HG03460 (cell line): ENCODE measurements at regions not wholly inside any gene's neighbourhood (a gene's known extent, or its start where the extent isn't known, plus 50 kb on each side); places are given as distances from the start of the nearest gene placed in this dataset.
"Not testable (repeated sequence)": the region's sequence is repeated elsewhere in the genome, so short reads cannot be mapped to it uniquely, and the experiment has no call there.

Experiments
- ATAC-seq: cut with Tn5 transposase; IDR thresholded peaks from one replicate; pipeline ENCODE4 v1.9.1; 2021; ENCODE audit not compliant: unreplicated experiment

DNA sequence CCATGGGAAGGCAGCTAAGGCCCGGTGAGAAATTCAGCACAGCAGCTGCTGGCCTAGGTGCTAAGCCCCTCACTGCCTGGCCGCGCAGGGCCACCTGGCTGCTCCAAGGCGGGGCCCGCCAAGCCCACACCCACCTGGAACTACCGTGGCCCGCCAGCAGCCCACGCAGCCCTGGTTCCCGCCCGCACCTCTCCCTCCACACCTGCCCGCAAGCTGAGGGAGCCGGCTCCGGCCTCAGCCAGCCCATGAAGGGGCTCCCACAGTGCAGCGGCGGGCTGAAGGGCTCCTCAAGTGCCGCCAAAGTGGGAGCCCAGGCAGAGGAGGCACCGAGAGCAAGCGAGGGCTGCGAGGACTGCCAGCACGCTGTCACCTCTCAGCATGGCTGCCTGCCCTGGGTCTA is 146.9 kb upstream of the APOOL start:
- ATAC-seq = not testable (repeated sequence)

DNA sequence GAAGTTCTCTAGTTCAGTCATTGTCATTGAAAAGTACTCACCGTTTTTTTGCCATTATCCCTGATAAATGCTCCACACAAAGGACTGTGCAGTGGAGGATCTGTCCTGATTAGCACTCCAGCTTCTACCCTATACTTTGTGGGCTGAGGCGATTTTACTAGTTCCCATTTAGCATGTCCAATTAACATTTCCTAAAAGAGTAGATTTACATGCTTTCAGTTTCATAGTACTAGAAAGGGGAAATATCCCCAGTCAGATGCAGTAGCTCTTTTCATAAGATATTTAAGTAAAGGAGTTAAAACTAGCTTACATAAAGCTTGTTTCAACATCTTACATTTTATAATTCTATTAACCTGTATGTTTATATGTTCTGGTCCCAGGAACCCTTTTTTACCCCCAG is 144.9 kb upstream of the APOOL start:
- not testable (repeated sequence) for ATAC-seq

DNA sequence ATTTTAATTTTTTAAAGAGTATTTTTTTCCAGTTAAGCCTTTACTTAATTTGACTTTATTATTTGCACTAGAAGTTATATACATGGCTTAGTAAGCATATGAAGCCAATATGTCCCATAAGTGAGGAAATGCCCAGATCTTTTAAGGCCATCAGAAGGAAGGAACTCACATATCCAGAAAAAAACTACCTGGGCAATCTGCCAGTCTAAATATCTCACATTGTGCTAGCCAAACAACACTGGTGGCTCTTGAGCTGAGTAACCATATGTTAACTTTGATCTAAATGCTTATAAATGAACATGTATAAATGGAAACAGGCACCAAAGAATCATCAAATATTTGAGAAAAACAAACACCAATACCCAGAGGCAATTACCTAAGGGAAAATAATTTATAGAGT is 138.6 kb upstream of the APOOL start:
- ATAC-seq = no peak

DNA sequence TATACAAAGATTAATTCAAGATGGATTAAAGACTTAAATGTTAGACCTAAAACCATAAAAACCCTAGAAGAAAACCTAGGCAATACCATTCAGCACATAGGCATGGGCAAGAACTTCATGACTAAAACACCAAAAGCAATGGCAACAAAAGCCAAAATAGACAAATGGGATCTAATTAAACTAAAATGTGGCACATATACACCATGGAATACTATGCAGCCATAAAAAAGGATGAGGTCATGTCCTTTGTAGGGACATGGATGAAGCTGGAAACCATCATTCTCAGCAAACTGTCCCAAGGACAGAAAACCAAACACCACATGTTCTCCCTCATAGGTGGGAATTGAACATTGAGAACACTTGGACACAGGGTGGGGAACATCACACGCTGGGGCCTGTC is 133.4 kb upstream of the APOOL start:
- ATAC-seq = not testable (repeated sequence)

DNA sequence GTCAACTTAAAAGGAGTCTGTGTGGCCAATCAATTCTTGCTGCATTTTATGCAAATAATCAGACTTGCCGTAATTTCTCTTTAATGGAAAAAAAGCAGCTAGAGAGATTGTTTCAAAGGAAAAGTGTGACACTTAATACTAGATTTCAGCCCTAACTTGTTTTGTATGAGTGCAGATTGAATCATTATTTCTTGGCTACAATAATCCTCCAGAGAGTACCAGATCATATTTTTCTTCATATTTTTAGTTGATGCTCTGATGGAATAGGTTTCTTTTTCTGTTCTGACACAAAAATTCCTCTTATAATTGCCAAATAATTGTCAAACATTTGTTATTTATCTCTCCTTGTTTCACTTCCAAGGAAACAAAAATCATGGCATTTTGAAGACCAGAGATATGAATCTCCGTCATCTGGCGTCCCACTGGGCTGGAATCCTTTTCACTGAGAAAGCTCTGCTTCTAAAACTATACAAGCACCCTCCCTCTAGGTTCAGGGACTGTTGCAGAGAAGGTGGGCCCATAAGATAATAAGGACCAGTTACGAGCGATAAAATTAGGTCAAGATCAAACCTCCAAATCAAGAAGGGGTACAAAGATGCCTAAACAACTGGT is 131.4 kb upstream of the APOOL start:
- ATAC-seq = not testable (repeated sequence)

DNA sequence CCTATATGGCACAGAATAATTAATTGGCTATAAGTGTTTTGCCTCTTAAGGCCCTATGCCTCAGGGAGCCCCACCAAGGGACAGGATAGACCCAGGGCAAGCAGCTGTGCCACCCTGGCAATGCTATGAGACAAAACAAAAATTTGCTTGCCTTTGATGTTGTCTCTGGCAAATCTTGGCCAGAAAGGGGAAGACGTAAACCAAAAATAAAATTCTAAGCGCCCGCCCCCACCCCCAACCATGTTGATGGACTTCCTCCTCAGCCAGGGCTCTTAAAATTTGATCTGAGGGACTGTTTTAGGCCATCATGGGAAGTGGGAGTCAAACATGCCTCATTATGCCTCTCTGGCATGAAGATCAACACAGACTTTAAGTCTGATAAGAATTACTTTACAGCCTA is 130.5 kb upstream of the APOOL start:
- no peak for ATAC-seq

DNA sequence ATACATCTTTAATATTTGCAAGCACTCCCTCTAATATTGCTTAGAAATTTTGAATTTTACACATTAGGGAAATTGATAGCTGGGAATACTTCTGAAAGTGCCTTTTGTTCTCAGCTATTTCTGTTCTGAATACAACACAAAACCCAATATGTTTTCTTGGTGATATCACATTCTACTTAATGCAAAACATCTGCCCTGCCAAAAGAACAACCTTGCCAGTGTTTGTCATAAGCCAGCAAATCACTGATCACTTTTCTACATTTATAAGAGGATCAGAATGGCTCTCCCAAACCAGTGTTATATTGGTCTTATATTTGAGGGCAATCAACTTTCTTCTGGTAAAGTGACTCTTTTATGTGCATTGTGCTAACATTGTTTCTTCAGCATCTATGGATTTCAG is 126.8 kb upstream of the APOOL start:
- no peak for ATAC-seq

DNA sequence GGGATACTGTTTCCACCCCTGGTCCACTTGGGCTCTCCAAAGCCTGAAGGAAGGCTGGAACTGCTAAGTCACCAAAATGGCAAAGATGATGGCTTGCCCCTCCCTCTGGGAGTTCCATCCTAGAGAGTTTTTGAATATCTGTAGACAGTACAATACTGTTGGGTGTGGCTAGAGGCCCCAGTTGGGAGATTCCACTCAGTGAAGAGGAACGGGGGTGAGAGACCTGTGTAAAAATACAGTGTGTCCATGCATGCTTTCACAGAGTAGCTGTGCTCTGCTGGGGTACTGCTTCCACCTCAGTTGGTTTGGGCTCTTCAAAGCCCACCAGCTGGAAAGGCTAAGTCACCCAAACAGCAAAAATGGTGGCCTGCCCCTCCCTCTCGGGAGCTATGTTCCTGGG is 109.8 kb upstream of the APOOL start:
- no peak for ATAC-seq

DNA sequence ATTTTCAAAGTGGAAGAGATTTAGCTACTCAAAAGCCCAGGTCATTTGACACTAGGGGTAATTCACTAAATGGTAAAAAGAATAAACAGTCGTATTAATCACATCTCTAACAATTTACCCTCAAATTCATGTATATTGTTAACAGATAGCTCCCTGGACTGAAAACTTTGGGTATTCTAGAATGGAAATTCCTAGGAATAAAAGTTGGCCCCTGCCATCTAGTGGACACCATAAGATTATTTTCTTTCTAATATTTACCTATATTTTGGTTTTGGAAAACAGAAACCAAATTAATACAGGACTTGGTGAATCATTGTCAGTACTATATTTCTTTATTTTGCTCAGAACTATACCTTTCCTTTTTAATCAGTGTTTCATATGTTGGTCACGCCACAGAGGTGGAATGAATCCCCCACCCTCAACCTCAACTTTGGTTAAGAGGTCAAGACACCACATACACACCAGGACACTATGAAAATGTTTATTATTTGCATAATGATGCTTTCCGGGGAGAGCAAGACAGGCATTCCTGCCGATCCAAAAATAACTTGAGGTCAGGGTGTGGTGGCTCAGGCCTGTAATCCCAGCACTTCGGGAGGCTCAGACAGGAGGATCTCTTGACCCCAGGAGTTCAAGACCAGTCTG is 96.2 kb upstream of the APOOL start:
- ATAC-seq = no peak

DNA sequence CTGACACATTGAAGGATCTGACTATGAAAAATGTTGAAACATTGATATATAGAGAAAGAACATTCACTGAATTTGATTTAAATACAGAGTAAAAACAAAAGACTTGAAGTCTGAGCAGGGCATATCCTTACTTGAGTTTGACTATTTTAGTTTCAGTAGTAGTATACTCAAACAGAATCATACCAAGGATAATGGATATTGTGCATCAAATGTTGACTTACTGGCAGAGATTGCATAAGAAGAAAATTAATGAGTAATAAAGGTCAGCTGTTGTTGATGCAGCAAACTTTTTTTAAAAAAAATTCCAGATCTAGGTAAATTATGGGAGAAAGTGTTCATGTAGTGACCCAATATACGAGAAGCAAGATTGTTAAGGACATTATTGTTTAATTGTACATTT is 94.5 kb upstream of the APOOL start:
- no peak for ATAC-seq

DNA sequence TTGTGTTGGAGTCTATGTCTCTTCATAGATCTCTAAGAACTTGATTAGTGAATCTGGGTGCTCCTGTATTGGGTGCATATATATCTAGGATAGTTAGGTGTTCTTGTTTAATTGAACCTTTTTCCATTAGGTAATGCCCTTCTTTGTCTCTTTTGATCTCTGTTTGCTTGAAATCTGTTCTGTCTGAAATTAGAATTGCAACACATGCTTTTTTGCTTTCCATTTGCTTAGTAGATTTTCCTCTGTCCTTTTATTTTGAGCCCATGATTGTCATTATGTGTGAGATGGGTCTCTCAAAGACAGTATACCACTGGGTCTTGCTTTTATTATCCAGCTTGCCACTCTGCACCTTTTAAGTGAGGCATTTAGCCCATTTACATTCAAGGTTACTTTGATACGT is 79.1 kb upstream of the APOOL start:
- ATAC-seq = no peak

DNA sequence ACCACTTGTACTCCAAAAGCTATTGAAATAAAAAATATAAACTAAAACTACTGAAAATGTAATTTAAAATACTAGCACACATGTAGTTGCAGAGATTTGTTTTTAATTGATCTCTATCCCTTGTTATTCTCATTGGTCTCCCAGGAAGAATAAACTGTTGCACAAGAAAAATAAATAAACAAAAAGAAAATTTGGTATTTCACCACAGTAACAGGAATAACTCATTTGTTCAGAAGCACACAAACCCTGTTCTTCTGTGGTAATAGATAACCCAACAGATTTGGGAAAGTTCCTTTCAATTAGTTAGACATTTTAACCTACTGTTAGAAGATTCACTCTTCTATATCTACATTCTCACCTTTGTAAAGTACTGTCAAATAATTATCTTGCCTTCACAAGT is 70.9 kb upstream of the APOOL start:
- ATAC-seq = no peak

DNA sequence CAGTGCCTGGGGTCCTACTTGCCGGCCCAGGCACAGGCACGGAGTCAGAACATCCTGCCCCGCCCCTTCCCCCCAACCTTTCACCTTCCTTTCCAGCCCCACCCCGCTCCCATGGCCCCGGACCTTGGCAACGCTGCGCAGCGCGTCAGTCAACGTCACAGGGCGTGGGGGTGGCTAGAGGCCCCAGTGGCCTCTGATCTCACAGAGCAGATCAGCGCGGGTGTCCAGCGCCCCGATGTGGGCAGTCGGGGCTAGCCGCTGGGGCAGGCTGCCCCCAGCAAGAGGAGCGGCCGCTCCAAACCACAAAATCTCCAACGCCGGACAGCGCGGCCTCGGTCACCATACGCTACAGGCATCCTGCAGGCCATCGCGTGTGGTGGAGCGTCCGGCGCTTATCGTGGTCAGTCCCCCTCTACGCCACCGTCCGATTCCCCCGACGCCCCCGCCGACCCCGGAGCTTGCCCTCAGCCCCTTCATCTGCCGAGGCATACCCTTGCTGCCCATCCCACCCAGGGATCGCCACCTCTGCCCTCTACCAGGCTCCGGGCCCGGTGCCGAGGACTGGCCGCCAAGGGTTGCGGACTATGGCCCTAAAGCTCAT is 69.6 kb upstream of the APOOL start:
- no peak for ATAC-seq
